ENCODE measurements at regions not wholly inside any gene's neighbourhood (a gene's known extent, or its start where the extent isn't known, plus 50 kb on each side); places are given as distances from the start of the nearest gene placed in this dataset.
A peak's percentile ranks its signal among the peaks of the same experiment; 100 is the strongest.

- H3K27ac ChIP-seq: no peak overlapping the region
- peaks cover 0 to 8% of the 10 kb centered on the region in 2 donors for H3K9me3 ChIP-seq
- no peaks in the 10 kb centered on the region for H3K36me3 ChIP-seq
- no peak for DNase-seq
- no peak for TF ChIP-seq CTCF (IDR thresholded peaks at IDR 0.05)
- no peak for TF ChIP-seq POLR2A (IDR thresholded peaks at IDR 0.05)
- H3K4me1 ChIP-seq: no peaks in the 10 kb centered on the region
- no peaks in the 10 kb centered on the region for H3K27me3 ChIP-seq
- H3K4me3 ChIP-seq: no peak overlapping the region
- intact Hi-C loops (cut with DNase I; ENCODE audit: low total_unique reads): no loop called here
Measured at GRCh38 chr15:93202405-93202804, 113.4 kb upstream of the RGMA start.

- no peak overlapping the region for H3K27ac ChIP-seq
- intact Hi-C loops (cut with DNase I; ENCODE audit: low total_unique reads): no loop called here
- H3K4me1 ChIP-seq: no peaks in the 10 kb centered on the region
- peaks cover 0 to 10% of the 10 kb centered on the region in 2 donors for H3K9me3 ChIP-seq
- H3K4me3 ChIP-seq: no peak overlapping the region
- no peaks in the 10 kb centered on the region for H3K27me3 ChIP-seq
- no peak for DNase-seq
- no peaks in the 10 kb centered on the region for H3K36me3 ChIP-seq
- TF ChIP-seq CTCF (IDR thresholded peaks at IDR 0.05): no peak
Measured at GRCh38 chr15:93201940-93202339, 112.9 kb upstream of the RGMA start.

GRCh38 chr15:93200837-93201226 lies 111.8 kb upstream of the RGMA start:
- Histone ChIP-seq H3K9me3 (peaks cover 0 to 10% of the 10 kb centered on the region in 2 donors), H3K4me3 (no peak overlapping the region), H3K36me3 (no peaks in the 10 kb centered on the region), H3K27me3 (no peaks in the 10 kb centered on the region), H3K4me1 (no peaks in the 10 kb centered on the region), H3K27ac (no peak overlapping the region)
- DNase-seq: no peak
- TF ChIP-seq CTCF (IDR thresholded peaks at IDR 0.05) (no peak), POLR2A (IDR thresholded peaks at IDR 0.05) (no peak)
- intact Hi-C loops (cut with DNase I; ENCODE audit: low total_unique reads): no loop called here

- peak; percentile 39 to 74 for DNase-seq
- no peak overlapping the region for H3K4me3 ChIP-seq
- intact Hi-C loops (cut with DNase I; ENCODE audit: low total_unique reads): no loop called here
Measured at GRCh38 chr15:93200081-93200836, 111.2 kb upstream of the RGMA start.

More at GRCh38 chr15:93200081-93200836, 111.2 kb upstream of the RGMA start:
- H3K27ac ChIP-seq: no peak overlapping the region
- no peaks in the 10 kb centered on the region for H3K4me1 ChIP-seq
- H3K27me3 ChIP-seq: no peaks in the 10 kb centered on the region
- no peaks in the 10 kb centered on the region for H3K36me3 ChIP-seq
- H3K9me3 ChIP-seq: peaks cover 0 to 10% of the 10 kb centered on the region in 2 donors
- TF ChIP-seq CTCF (IDR thresholded peaks at IDR 0.05) (no peak), POLR2A (IDR thresholded peaks at IDR 0.05) (no peak)

All from uterus (tissue), 3 donors.